HG02840 (cell line): ENCODE measurements at regions not wholly inside any gene's neighbourhood (a gene's known extent, or its start where the extent isn't known, plus 50 kb on each side); places are given as distances from the start of the nearest gene placed in this dataset.

ENCODE experiments used
- ATAC-seq: cut with Tn5 transposase; IDR thresholded peaks from one replicate; pipeline ENCODE4 v1.9.1; 2021; ENCODE audit warnings: mild to moderate bottlenecking, moderate library complexity, moderate number of reproducible peaks; ENCODE audit not compliant: unreplicated experiment, low FRiP score

DNA sequence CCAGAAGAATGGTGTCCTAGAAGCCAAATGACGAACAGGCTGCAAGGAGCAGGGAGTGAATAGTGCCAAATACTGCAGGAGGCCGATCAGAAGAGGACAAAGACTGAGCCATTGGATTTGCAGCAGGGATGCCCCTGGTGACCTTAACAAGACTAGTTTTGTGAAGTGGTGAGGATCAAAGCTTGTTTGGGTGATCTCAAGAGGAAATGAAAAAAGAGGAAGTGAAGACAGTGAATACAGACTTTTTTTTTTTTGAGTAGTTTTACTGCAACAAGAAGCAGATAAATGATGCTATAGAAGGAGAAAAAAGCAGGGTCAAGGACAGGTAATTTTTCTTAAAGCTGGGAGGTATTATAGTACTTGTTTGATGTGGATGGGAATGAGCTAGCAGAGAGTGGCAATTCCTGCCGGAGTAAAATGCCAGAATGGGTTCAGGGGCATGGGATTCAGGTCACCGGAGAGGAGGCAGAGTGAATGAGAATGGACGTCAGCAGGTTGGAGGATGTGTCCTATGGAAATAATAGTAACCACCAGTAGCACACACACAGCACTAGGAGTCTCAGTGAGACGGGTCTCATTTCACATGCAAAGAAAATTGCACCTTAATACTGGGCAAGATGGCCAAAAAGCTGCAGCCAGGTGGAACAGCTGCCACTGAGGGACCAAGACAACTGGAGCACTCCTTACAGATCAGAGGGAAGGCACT is 345.8 kb upstream of the CCDC196 start:
- peak; percentile 60 for ATAC-seq

DNA sequence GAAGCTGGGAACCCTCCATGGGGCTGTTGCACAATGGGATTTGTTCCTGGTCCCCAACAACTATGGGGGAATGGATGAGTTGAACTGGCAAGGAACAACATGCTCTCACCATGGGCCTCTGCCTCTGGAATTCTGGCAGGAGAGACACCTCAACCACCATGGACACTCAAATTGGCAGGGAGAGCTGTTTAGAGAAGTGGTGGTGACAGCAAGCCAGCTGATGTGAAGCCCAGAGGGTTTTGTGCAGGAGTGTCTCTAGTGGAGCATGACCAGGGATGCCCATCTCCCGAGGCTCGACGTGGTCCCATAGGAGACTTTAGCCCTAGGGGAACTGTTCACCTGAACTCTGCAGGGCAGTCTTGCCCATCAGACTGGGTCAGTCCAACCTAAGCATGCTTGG is 345.2 kb upstream of the CCDC196 start:
- ATAC-seq: no peak

DNA sequence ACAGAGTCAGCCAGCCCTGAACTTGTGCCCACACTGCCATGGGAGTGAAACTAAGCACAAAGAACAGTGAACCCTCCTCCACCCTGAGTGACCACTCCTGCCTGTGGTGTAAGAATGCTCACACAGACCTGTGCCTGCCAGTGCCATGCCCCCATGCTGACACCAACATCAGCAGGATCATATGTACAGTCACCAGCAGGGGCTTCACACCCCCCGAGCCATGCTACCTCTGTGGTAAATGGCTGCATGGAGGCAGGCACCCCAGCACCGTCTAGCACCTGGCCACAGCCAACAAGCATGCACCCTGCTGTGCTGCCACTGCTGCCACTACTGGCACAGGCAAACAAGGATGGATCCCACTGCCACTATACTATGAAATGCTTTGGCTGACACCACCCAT is 344.4 kb upstream of the CCDC196 start:
- no peak for ATAC-seq

DNA sequence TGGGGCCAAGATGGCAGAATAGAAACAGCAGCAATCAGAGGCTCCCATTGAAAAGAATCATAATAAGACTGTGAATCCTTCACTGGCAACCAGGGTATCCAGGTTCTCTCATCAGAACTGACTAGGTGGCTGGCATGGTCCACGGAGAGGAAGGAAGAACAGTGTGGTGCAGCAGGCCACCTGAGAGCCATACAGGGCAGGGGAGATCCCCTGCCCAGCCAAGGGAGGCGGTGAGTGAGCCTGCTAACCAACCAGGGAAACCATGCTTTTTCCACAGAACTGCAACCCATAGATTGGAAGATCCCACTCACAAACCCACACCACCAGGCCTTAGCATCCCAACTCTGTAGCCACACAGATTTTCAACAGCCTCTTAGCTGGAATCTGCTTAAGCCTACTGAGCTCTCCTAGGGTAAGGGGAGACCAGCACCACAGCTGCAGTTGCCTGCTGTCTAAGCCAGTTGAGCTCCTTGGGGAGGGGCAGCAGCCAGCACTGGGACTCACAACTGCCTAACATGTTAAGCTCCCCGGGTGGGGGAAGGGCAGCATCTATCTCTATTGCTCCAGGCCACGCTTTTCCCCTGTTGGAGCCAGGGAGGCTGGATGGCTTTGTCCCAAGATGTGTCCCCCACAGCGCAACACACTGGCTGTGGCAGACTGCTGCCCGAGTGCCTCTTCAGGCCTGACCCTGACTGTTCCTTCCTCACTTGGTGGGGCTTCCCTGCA is 342.6 kb upstream of the CCDC196 start:
- no peak for ATAC-seq

DNA sequence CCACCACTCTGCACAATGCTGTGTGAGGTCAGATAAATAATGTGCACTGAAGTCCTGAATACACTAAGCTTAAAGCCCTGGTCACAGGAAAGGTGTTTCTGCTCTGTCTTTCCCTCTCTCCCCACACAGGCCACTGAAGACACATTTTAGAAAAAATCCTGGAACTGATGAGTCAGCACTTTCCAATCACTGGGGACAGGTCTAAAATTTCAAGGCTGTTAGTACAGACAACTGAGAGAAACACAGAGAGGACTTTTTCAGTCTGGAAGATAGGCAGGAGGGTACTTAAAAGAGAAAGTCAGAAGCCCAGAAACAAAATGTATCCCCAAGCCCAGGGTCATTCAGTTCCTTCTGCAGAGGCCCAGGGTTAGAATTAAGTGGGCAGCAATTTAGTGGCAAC is 333.9 kb upstream of the CCDC196 start:
- ATAC-seq: no peak

DNA sequence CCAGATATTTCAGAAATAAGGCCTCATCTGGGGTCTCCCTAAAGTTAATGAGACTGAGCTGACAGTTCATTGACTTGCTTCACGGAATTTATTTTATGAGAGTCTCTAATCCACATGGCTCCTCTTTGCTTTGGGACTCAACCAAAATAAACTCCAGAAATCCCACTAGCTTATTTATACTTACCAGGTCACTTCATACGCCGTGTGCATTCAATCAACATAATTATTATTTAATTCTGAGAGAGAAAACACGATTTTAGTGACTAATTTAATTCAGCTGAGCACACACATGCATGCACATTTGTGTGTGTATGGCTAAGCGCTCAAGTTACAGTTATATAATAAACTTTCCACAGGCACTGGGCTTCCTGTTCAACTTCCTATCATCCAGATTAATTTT is 333.4 kb upstream of the CCDC196 start:
- no peak for ATAC-seq

DNA sequence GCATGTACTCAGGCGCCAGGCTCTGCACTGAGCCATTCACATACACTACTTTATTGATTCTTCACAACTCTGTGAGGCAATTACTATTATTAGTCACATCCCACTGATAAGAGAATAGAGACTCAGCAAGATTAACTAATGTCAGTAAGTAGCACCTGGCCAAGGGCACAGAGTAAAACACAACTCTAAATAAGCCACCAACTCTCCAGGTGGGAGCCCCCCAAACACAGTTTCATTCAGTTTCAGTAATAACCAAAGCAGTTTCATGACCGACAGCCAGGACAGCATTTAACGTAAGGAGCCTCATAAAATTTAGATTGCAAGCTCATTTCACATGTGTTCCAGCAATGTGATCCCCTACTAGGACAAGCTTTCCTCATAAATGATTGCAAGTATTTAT is 323.1 kb upstream of the CCDC196 start:
- no peak for ATAC-seq

DNA sequence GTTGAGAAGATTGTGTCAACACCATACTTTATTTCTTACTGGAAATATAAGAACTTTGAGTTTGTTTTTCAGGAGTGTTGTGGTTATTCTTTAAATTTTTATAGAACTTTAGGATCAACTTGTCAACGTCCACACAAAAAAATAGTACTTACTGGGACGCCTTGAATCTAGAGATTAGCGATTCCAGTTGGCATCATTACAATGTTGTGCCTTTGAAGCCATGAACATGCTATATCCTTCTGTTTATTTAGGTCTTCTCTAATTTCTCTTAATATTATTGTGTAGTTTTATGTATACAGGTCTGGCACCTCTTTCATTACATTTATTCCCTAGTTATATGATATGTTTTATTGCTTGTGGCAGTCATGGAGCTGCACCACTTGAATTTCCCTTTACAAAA is 320.8 kb upstream of the CCDC196 start:
- ATAC-seq: no peak

DNA sequence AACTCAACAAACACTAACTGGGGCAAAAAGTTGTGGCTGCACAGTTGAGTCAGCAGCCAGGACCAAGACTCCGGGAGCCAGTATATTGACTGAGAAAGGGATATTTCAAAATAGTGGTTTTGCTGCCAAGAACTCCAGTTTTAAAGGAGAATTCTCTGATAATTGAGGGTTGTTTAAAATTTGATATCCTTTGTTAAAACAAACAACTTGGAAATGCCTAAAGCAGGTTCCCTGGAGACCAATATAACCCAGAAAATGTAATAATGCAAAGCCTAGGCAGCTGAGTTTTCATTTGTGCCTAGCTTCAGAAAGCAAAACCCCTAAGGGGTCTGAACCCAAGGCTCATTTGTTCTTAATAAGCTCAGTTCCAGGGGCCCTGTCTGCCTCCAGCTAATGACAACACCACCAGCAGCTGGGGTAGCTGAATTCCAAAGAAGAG is 311.7 kb upstream of the CCDC196 start:
- ATAC-seq: no peak

DNA sequence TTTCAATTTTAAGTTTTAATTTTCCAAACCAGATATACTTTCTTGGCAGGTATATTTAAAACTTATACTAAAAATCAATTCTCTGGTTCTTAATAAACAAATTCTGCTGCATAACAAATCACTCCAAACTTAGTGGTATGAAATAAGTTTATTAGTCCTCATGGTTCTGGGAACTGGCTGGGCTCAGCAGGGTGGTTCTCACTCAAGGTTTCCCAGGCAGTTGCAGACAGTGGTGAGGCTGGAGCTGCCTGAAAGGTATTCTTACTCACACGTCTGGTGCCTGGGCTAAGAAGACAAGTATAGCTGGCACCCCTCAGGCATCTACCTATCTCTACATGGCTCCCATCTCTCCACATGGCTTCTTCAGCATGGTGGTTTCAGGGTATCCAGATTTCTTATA is 308.2 kb upstream of the CCDC196 start:
- ATAC-seq: no peak

DNA sequence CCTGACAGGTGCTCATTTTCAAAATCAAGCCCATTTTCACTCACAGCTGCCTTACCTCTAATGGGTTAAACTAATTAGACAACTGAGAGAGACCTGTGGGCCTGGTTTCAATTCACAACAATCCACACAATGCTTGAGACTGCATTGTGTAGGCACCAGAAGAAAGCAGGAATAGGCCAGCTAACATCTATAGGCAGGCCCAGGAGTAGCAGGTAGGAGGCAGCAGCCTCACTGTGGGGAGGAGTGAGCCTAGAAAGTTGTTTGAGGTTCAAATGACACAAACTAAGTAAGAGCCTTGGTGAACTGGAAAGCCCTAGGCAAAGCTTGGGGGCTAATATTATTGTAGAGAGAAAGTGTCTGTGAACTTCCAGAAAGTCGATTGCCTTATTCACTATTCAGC is 289.5 kb upstream of the CCDC196 start:
- no peak for ATAC-seq

DNA sequence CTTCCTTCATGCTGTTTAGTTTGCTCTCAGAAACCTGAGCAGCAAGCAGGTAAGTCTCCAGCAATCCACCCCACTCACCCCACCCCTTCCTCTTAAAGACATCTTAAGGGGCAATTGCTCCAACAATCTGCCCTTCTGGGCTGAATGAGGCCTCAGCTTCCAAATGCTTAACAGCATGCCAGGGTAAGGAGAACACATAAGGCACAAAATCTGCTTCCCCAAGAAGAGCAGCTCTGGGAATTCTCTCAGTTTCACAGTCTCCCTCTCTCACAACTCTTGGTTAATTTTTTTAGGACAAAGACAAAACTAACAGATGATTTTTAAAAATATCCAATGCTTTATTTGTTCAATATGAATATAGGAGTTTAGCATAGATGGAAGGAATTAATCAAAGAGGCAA is 288.9 kb upstream of the CCDC196 start:
- ATAC-seq: no peak

DNA sequence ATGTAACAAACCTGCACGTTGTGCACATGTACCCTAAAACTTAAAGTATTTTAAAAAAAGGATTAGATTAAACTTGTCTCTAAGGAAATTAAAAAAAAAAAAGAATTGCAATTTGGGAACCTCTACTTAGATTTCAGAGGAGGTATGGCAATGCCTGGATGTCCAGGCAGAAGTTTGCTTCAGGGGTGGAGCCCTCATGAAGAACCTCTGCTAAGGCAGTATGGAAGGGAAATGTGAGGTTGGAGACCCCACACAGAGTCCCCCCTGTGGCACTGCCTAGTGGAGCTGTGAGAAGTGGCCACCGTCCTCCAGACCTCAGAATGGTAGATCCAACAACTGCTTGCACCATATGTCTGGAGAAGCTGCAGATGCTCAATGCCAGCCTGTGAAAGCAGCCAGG is 279.6 kb upstream of the CCDC196 start:
- no peak for ATAC-seq

DNA sequence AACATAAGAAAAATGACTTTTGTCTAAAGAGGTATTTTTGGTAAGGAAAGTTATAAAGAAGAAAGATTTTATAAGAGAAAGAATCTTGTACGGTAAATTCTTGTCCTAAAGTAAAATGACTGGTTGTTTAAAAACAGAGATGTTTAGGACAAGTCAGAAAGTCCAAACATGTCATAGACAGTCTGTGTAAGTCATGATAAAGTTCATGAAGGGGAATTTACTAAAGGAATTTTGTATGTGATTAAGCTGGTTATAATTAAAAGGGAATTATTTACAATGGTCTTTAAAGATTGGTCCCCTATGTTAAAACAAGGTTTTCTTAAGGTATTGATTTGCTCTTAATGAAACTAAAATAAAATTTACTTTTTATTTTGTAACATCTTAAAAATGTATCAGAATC is 269.4 kb upstream of the CCDC196 start:
- ATAC-seq: no peak

DNA sequence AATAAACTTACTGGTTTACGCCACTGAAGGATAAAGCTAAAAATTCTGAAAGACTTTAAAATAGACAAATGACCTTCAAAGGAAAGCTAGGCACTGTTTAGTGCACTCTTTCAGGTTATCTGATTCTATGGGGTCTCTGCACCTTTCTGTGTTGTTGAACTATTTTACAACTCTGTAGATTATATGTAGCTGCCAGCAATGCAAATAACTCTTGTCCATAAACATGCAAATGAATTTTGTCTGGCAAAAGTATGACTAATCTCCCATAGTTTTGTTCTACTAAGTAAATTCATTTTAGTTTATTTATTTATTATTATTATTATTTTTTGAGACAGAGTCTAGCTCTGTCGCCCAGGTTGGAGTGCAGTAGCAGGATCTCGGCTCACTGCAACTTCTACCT is 266.3 kb upstream of the CCDC196 start:
- ATAC-seq: no peak

DNA sequence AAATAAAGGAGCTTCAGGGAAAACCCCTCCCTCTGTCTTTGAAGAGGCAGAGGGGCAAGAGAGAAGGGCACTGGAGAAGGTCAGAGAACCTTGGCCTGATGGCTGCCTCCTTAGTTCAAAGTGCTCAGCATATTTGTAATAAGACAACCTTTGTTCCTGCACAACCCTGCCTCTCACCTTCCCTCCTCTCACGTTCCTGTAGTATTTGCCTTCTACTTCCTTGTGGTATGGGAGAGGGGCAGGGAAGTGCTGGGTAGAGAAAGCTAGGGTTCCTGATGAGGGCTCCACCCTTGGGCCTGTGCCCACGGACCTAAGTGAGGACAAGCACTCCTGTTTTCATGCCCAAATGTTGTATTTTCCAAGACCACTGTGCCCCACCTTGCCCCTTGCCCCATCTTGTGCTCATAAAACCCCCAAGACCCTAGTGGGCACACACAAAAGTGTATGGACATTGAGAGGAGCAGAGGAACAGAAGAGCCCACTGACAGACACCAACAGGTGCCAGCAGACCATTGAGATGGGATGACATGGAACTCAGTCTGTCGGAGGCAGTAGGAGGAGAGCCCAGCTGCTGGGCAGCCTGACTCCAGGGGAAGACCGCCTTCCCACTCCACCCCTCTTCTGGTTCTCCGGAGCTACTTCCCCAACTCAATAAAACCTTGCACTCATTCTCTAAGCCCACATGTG is 261.5 kb upstream of the CCDC196 start:
- no peak for ATAC-seq

DNA sequence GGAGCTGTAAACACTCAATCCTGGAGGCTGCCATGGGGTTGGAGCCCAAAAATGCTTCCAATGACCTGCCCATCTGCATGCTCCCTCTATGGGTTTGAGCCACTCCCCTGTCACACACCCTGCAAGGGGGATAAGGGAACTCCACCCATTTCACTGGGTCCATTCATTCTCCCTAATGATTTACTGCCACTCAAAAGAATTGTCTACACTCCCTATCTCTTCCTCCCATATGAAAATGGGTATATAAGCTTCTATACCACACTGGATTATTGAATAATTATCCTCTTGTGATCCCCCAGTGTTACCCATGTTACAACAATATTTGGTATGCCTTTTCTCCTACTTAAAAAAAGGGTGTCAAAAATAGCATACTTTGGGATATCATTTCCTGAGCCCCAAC is 260.8 kb upstream of the CCDC196 start:
- ATAC-seq: no peak

DNA sequence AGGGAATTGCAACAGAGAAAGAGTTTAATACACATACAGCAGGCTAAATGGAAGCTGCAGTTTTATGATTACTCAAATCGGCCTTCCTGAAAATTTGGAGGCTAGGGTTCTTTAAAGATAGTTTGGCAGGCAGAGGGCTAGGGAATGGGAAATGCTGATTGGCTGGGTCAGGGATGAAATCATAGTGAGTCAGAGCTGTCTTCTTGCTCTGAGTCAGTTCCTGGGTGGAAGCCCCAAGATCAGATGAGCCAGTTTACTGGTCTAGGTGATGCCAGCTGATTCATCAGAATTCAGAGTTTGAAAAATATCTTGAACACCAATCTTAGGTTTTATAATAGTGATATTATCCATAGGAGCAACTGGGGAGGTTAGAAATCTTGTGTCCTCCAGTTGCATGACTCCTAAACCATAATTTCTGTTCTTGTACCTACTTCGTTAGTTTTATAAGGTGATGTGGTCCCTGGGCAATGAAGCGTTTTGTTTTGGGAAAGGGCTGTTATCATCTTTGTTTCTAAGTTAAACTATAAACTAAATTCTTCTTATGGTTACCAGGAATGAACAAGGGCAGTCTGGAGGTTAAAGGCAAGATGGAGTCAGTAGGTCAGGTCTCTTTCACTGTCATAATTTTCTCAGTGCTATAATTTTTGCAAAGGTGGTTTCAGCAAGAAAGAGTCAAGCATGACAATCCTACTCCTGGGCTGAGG is 257.8 kb upstream of the CCDC196 start:
- no peak for ATAC-seq

DNA sequence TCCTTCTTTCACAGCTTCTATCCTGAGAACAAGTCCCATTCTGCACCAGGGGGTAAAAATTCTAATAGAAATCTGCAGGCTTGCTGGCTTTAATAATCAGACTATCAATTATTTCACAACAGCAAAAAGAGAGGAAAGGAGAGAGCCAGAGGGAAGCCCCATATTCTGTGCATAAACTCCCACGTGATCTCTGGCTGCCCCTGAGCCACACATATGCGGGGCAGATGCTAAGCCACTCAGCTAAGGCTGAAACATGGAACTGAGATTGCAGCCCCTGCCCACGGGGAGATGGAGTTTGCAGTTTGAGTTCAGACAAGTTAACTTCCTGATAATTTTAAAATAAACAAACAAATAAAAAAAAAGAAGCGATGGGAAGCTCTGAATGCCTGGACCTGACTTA is 254.4 kb upstream of the CCDC196 start:
- no peak for ATAC-seq

DNA sequence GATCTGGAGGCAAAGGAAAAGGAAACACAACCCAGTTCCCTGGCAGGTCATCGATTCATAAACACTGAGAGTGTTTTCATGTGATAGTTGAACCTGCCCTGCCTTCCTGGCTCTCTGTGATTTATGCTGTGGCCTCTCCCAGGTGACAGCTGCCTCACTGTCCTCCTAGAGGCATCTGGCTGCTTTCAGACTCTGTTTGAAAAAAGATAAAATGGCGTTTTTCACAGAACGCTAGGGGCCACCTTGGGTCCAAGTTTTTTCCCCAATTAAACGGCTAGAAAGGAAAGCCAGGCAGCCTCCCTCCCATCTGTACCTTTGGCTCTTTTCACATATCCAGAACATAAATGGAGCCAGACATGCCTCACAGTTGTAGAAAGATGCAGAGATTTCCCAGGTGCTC is 252.6 kb upstream of the CCDC196 start:
- ATAC-seq: no peak

DNA sequence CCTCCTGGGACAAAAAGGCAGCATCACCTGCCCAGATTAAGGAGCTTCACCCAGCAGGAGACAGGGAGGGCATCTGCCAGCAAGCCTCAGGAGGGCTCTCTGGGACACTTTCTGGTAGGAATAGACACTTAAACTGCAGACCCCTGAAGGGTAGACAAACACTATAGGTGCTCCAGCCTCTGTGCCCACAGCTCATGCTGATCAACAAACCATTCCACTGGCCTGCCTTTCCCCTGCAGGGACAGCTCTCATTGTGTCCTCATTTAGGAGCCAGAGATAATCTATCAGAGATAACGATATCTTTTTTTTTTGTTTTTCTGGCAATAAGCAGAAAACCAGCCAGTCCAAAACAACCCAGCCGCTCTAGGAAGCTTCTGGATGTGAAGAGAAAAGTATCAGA is 251.8 kb upstream of the CCDC196 start:
- no peak for ATAC-seq
